GM21367 (cell line): ENCODE measurements at regions not wholly inside any gene's neighbourhood (a gene's known extent, or its start where the extent isn't known, plus 50 kb on each side); places are given as distances from the start of the nearest gene placed in this dataset.

Experiments used
- ATAC-seq: cut with Tn5 transposase; IDR thresholded peaks from one replicate; pipeline ENCODE4 v1.9.1; 2021; ENCODE audit not compliant: unreplicated experiment

DNA sequence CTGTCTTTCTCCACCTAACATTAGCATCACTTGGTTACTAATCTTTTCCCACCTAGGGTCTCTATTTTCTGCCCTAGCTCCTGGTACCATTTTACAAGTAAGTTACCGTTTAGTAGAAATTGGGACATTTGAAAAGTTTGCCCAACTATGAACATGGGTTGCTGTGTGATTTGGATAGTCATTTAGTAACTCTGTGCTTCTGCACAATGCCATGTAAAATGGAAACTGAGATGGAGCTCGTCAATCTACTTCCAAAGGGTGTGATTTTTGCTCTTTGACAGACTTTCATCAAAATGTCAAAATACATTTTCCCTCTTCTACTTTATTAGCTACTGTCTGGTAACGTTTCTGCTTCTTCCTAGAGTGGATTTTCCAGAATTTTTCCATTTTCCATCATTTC is 381.5 kb upstream of the B3GALT2 start:
- ATAC-seq = no peak

DNA sequence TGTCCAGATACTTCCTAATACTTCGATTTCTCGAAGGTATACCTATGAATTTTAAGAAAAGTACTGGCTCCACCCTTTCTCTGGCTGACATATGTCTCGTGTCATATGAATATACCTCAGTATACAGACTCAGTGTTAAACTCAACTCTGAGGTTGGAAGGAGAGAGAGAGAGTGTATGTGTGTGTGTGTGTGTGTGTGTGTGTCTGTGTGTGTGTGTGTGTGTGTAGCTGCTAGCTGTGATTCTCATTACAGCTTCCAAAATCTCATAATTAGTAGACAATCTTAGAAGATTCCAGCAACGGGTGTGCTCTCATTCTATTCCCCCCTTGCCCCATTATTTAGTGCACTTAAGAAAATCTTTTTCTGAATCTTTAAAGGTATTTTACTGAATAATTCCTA is 380.3 kb upstream of the B3GALT2 start:
- ATAC-seq = no peak

DNA sequence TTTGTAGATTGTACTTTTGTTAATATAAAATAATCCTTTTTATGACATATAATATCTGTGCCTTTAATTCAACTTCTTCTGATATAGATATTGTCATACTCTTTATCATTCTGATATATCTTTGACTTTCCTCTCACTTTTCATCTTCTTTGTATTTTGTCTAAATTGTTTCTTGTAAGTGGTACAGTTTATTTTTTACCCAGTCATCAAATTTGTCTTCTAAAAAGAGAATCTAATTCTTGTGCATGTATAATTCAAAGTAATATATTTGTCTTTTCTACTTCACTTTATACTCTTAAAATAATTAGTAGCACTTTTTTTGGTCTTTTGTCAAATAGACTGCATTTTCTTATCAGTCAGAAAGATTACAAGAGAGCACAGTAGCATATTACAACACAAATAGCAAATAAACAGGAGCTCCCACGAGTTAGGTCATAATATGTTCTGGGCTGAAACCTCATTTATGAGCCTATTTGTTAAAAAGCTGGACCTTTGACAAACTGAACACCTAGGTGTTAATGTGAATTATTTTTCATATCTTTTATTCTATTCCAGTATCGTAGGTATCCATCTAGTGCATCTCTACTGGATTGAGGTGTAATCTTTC is 379.7 kb upstream of the B3GALT2 start:
- ATAC-seq = no peak

DNA sequence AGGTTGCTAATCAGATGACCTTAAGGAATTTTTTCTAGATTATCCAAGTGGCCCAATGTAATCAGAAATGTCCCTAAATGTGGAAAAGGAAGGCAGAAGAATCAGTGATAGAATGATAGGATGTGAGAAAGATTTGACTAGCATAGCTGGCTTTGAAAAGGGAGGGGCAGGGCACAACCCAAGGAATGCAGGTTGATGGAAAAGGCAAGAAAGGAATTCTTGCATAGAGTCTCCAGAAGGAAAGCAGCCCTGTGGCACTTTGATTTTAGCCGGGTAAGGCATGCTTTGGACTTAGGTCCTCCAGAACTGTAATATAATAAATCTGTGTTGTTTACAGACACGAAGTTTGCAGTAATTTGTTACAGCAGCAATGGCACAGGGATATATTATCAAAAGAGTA is 375.7 kb upstream of the B3GALT2 start:
- ATAC-seq = no peak

GRCh38 chr1:193558491-193559028 is 372.1 kb upstream of the B3GALT2 start:
- no peak for ATAC-seq

DNA sequence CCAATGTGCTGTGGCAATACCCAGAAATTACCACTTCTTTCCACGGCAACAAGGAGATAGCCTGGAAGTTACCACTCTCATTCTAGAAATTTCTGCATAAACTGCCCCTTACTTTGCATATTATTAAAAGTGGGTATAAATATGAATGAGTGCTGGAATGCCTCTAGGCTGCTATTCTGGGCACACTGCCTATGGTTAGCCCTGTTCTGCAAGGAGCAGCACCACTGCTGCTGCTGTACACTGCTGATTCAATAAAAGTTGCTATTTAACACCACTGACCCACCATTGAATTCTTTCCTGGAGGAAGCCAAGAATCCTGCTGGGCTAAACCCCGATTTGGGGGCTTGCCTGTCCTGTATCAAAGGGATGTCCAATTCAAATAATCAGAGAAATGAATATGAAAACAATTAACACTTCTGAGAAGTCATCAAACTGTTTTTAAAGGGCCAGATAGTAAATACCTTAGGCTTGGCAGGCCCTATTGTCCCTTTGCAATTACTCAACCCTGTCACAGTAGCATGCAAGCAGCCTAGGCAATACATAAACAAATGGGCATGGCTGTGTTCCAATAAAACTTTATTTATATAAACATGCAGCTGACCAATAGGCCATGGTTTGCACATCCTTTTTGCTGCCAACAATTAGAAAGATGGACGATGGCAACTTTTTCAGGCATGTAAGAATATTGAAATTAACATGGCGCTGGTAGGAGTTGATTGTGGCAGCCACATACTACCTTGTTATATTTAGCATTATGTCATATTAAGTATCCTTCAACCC is 369.4 kb upstream of the B3GALT2 start:
- no peak for ATAC-seq

- ATAC-seq = no peak
Observed at GRCh38 chr1:193553564-193553963, 367.2 kb upstream of the B3GALT2 start.

DNA sequence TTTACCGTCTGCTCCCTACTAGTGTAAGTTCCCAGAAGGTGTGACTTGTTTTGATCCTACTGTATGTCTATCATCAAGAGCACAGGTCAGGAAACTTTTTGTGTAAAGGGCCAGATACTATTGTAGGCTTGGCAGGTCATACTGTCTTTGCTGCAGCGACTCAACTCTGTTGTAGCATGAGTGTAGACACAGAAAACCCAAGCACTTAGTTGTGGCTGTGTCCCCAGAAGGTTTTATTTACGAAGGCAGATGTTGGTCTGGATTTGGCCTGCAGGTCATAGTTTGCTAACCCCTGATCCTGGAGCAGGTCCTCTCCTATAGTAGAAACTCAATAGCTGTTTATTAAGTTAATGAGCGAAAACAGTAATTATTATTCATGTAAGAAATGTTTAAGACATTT is 365.9 kb upstream of the B3GALT2 start:
- ATAC-seq = no peak

GRCh38 chr1:193549081-193549480 is 362.7 kb upstream of the B3GALT2 start:
- ATAC-seq = no peak

DNA sequence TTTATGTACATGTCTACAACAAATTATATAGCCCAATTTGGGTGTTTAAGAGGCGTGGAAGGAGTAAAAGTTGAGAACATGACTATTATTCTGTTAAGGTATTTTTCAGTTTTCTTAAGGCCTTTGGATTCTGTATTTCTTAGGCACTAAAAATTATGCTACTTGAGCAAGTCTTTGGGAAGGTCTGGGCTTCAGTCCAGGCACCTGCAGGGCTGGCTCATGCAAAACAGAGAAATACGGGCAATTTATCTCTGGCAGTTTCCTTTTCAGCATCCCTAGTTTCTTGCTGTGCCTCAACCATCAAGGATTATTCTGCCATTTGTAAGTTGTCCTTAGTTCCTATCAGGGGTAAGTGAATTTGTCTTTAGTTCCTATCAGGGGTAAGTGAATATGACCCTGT is 358.8 kb upstream of the B3GALT2 start:
- ATAC-seq = no peak

- ATAC-seq = no peak
Observed at GRCh38 chr1:193543259-193543658, 356.8 kb upstream of the B3GALT2 start.

DNA sequence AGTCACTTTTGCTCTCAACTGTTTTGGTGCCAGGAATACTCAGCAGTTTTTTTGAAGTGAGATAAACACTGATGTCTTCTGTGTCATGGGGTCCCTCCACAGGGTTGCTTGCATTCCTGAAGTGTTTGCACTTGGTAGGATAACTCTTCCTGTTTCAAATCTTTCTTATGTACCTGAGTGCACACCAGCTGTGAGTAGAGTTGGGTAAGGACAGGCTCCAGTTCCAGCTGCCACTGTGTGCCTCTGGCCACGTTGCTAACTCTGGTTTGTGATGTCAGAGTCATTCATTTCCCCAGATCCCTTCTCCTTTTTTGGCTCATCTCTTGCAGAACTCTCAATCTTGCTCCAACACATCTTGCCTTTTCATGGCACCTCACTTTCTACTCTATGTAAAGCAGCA is 356.3 kb upstream of the B3GALT2 start:
- ATAC-seq = no peak

DNA sequence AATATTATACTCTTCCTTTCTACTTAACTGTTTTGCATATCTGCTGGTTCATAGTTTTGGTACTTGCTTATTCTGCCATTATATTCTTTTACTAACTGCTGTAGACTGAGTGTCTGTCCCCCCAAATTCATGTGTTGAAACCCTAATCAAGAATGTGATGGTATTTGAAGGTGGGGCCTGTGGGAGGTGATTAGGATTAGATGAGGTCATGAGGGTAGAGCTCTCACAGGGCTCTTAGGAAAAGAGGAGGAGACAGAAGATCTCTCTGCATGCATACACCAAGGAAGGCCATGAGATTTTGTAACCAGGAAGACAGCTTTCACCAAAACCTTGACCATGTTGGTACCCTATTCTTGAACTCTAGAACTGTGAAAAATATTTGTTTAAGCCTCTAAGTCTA is 354.1 kb upstream of the B3GALT2 start:
- peak; percentile 5 for ATAC-seq

- peak; percentile 49 for ATAC-seq
Observed at GRCh38 chr1:193539731-193540459, 353.5 kb upstream of the B3GALT2 start.

GRCh38 chr1:193538680-193539079 is 352.3 kb upstream of the B3GALT2 start:
- no peak for ATAC-seq

GRCh38 chr1:193538003-193538354 is 351.6 kb upstream of the B3GALT2 start:
- ATAC-seq = peak; percentile 5

GRCh38 chr1:193537266-193538002 is 351.0 kb upstream of the B3GALT2 start:
- ATAC-seq = peak; percentile 85

GRCh38 chr1:193533853-193534252 is 347.4 kb upstream of the B3GALT2 start:
- ATAC-seq = no peak

GRCh38 chr1:193525917-193526710 is 339.7 kb upstream of the B3GALT2 start:
- ATAC-seq = no peak

DNA sequence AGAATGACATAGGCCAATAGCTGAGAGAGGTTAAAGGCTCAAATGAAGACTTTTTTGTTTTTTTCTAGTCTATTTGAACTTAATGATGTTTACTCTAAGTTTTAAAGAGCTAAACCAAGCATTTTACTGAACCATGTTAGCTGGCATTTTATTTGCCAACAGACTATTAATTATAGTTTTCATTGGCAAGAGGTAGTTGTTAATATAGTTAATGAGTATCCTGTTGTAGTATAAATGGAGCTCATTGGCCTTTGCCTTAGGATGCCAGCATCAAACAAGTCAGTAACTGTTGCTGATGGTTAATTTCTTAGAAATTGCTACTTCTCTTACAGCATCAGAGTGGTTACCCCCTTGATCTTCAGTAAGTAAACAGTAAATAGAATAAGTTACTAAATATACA is 339.0 kb upstream of the B3GALT2 start:
- ATAC-seq = no peak
